GM19324 (cell line): ENCODE measurements at regions not wholly inside any gene's neighbourhood (a gene's known extent, or its start where the extent isn't known, plus 50 kb on each side); places are given as distances from the start of the nearest gene placed in this dataset.
"Not testable (repeated sequence)": the region's sequence is repeated elsewhere in the genome, so short reads cannot be mapped to it uniquely, and the experiment has no call there.

Experiments
- ATAC-seq: cut with Tn5 transposase; IDR thresholded peaks from one replicate; pipeline ENCODE4 v1.9.1; 2021; ENCODE audit warnings: mild to moderate bottlenecking, moderate library complexity; ENCODE audit not compliant: unreplicated experiment, low FRiP score

GRCh38 chr11:122210367-122210997, 94.5 kb upstream of the BLID start:
- no peak for ATAC-seq

GRCh38 chr11:122209619-122210366, 93.8 kb upstream of the BLID start:
- ATAC-seq, result no peak

GRCh38 chr11:122207921-122208764, 92.1 kb upstream of the BLID start:
- no peak for ATAC-seq

- no peak for ATAC-seq
These were observed 91.5 kb upstream of the BLID start for GRCh38 chr11:122207505-122207904.

- ATAC-seq, result no peak
These were observed 89.0 kb upstream of the BLID start for GRCh38 chr11:122205036-122205435.

GRCh38 chr11:122204206-122204605, 88.2 kb upstream of the BLID start:
- ATAC-seq, result no peak

- ATAC-seq, result peak; percentile 62
These were observed 87.0 kb upstream of the BLID start for GRCh38 chr11:122202951-122203456.

GRCh38 chr11:122202161-122202950, 86.3 kb upstream of the BLID start:
- ATAC-seq, result no peak

- ATAC-seq, result no peak
These were observed 85.1 kb upstream of the BLID start for GRCh38 chr11:122201106-122201505.

GRCh38 chr11:122199661-122200060, 83.6 kb upstream of the BLID start:
- ATAC-seq, result no peak

- no peak for ATAC-seq
These were observed 82.4 kb upstream of the BLID start for GRCh38 chr11:122198291-122198983.

- ATAC-seq, result no peak
These were observed 81.3 kb upstream of the BLID start for GRCh38 chr11:122197066-122197987.

- ATAC-seq, result no peak
These were observed 79.8 kb upstream of the BLID start for GRCh38 chr11:122195790-122196189.

- not testable (repeated sequence) for ATAC-seq
These were observed 78.0 kb upstream of the BLID start for GRCh38 chr11:122193881-122194480.

GRCh38 chr11:122193457-122193856, 77.4 kb upstream of the BLID start:
- ATAC-seq, result no peak

- ATAC-seq, result no peak
These were observed 76.7 kb upstream of the BLID start for GRCh38 chr11:122192634-122193255.

GRCh38 chr11:122190768-122191167, 74.8 kb upstream of the BLID start:
- ATAC-seq, result no peak

GRCh38 chr11:122189229-122189628, 73.2 kb upstream of the BLID start:
- no peak for ATAC-seq
